NB4 (cell line): ENCODE measurements at regions not wholly inside any gene's neighbourhood (a gene's known extent, or its start where the extent isn't known, plus 50 kb on each side); places are given as distances from the start of the nearest gene placed in this dataset.

ENCODE experiments used
- DNase-seq: peaks from one replicate; pipeline ENCODE4 v3.0.0; 2010; ENCODE audit warnings: low read depth
- H3K4me3 ChIP-seq: one replicate; pipeline ENCODE4 v1.5.1; 2011; ENCODE audit warnings: mild to moderate bottlenecking, low read depth, low read length, moderate library complexity
- MYC ChIP-seq: IDR thresholded peaks from 2 replicates; pipeline ENCODE4 v1.6.1; 2011; ENCODE audit warnings: low read depth, low read length
- POLR2A ChIP-seq: IDR thresholded peaks from 2 replicates; pipeline ENCODE4 v1.6.1; 2011; ENCODE audit warnings: mild to moderate bottlenecking; ENCODE audit not compliant: insufficient read length; ENCODE audit errors: extremely low read depth
- TF ChIP-seq, protein P1 (sequence below): IDR thresholded peaks from 2 replicates; pipeline ENCODE4 v1.6.1; 2011; ENCODE audit warnings: low read depth, low read length
- TF ChIP-seq, protein P2 (sequence below): IDR thresholded peaks from one replicate; pipeline ENCODE4 v1.5.1; 2012; ENCODE audit warnings: low read depth, low read length

DNA sequence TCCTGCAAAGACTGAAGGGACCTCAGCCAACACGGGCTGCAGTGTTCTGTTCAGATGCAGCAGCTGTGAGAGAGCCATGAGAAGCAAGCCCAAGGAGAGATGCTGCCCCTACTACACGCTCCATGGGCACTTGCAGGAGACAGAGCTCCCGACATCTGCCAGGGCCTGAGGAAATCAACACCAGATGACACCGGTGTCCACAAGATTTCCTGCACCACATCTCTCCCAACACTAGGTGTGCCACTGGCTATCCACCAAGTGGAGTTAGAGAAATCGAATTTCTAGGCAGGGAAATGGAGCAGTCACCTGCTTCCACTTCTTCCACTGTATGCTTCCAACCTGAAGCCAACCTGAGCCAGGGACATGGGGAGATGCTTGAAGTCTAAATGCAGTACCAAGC is 445.3 kb downstream of the RWDD3 start:
- no peak for DNase-seq
- no peak overlapping the region for H3K4me3 ChIP-seq
- TF ChIP-seq, protein P1, sequence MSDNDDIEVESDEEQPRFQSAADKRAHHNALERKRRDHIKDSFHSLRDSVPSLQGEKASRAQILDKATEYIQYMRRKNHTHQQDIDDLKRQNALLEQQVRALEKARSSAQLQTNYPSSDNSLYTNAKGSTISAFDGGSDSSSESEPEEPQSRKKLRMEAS, result no peak
- TF ChIP-seq POLR2A (no peak), MYC (no peak)
- TF ChIP-seq, protein P2, sequence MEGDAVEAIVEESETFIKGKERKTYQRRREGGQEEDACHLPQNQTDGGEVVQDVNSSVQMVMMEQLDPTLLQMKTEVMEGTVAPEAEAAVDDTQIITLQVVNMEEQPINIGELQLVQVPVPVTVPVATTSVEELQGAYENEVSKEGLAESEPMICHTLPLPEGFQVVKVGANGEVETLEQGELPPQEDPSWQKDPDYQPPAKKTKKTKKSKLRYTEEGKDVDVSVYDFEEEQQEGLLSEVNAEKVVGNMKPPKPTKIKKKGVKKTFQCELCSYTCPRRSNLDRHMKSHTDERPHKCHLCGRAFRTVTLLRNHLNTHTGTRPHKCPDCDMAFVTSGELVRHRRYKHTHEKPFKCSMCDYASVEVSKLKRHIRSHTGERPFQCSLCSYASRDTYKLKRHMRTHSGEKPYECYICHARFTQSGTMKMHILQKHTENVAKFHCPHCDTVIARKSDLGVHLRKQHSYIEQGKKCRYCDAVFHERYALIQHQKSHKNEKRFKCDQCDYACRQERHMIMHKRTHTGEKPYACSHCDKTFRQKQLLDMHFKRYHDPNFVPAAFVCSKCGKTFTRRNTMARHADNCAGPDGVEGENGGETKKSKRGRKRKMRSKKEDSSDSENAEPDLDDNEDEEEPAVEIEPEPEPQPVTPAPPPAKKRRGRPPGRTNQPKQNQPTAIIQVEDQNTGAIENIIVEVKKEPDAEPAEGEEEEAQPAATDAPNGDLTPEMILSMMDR, result no peak

DNA sequence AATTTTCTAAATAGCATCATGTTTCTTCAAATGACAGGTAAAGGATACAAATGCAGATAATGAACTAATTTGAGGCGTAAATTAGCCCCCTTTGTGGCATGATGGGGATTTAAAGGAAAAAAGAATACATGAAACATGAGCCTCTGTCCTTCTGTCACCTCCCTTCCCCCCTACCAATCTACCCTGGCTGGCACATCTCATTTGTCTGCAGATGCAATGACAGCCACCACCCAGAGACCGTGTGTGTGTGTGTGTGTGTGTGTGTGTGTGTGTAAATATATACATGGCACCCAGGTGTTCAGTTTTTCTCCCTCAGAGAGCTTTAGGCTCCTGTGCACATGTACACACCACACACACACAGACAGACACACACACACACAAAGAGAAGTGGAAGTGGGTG is 451.1 kb downstream of the RWDD3 start:
- no peak for DNase-seq
- TF ChIP-seq, protein P1, result no peak
- TF ChIP-seq MYC, result no peak
- no peak overlapping the region for H3K4me3 ChIP-seq

DNA sequence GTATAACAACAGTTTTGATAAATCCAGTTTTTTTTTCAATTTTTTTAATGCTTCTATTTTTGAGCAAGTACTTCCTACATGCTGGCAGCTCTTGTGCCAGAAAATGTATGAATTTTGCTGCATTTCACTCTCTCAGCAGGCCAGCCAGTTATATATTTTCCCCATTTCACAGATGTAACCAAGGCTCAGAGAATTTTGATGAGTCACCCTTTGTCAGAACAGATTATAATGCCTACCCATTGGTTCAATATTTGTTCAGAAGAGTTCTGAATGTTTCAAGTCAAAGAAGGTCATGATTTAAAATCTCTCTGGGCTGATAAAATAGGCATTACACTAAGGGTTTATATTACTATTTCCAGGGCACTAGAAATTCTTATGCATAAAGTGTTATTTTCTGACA is 452.2 kb downstream of the RWDD3 start:
- TF ChIP-seq MYC (no peak), POLR2A (no peak)
- TF ChIP-seq, protein P2, result no peak
- TF ChIP-seq, protein P1, result no peak
- no peak overlapping the region for H3K4me3 ChIP-seq
- DNase-seq, result no peak

DNA sequence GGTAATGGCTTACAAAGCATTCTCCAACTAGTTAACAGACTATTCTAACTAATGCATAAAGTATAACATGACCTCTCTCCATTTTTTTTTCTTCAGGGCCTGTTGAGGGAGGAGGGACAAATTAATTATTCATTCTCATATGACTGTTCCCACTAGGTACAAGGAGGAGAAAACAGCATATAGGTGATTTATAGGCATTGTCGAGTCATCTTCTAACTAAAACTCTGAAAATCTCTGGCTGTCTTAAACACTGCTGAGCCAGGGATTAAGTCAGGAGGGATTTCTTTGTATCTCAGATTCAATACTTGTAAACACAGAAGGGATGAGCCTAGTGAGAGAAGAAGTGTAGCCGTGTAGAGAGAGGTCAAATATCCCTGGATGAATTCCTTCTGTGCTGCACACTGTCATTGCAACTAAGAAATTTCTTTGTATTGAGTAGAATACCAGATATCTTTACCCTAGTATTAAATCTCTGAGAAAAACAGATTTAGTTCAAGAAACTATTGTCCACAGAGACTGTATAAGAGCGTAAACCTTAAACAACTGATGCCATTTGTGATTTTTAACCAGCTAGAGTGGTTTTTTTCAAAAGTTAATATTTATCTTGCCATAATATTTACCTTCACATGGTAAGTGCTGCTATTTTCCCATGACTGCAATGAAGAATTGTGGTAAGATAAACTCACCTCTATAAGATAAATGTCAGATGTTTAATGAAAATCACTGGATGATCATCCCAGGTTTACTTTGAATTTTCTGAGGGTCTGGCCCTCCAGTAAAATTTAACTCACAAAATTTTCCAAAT is 465.3 kb downstream of the RWDD3 start:
- DNase-seq, result no peak
- H3K4me3 ChIP-seq, result no peak overlapping the region
- TF ChIP-seq, protein P2, result no peak
- no peak for TF ChIP-seq POLR2A
- TF ChIP-seq, protein P1, result no peak
- no peak for TF ChIP-seq MYC

DNA sequence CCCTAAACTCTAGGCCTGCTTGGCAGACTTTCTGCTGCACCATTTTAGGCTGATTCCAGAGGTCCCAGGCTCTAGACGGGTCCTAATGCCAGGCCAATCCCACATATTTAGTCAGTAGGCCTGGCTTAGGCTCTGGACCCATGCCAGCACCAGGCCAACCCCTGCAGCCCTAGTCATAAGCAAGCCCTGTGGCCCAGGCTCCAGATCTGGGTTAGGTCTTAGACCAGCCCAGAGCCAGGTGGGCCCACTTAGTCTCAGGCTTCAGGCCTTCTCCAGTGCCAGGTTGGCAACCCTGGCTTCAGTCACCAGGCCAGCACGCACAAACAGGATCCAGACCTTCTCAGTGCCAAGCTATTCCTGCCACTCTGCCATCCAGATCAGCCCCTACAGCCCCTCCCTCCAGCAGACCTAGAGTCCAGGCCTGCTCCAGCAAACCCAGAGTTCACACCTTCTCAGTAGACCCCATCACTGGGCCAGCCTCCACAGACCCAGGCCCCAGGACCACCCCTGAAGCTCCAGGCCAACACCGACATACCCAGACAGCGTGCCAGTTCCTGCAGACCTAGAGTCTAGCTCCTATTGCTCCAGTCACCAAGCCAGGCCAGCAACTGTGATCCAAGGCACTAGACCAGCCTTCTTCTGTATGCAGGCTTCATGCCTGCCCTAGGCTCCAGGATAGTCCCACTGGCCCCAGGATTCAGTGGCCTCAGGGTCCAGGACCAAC is 467.6 kb downstream of the RWDD3 start:
- TF ChIP-seq, protein P1, result no peak
- TF ChIP-seq, protein P2, result no peak
- TF ChIP-seq POLR2A (no peak), MYC (no peak)
- H3K4me3 ChIP-seq, result no peak overlapping the region
- no peak for DNase-seq

DNA sequence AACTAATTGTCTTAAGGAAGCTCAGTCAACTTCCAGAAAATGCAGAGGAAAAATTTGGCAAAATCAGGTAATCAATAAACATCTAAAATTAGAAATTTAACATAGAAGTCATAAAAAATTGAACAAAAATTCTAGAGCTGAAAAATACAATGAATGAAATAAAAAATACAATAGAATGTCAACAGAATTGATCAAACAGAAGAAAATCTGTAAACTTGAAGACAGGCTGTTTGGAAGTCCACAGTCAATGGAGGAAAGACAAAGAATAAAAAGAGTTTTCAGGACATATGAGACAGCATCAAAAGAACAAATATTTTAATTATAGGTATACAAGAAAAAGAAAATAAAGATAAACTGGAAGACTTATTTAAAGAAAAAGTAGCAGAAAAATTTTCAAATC is 469.0 kb downstream of the RWDD3 start:
- no peak overlapping the region for H3K4me3 ChIP-seq
- TF ChIP-seq, protein P2, result no peak
- TF ChIP-seq MYC (no peak), POLR2A (no peak)
- TF ChIP-seq, protein P1, result no peak
- DNase-seq, result no peak
